Mesodermal cell (in vitro differentiated cells): ENCODE measurements at regions not wholly inside any gene's neighbourhood (a gene's known extent, or its start where the extent isn't known, plus 50 kb on each side); places are given as distances from the start of the nearest gene placed in this dataset.

Experiments
- H3K27ac ChIP-seq: 2 replicates; pipeline ENCODE4 v1.7.0; 2013; ENCODE audit warnings: mild to moderate bottlenecking, low read depth, low read length, moderate library complexity; ENCODE audit not compliant: severe bottlenecking
- H3K36me3 ChIP-seq: 2 replicates; pipeline ENCODE4 v1.7.1; 2013; ENCODE audit warnings: mild to moderate bottlenecking, low read length, moderate library complexity; ENCODE audit not compliant: control insufficient read depth, insufficient read depth
- H3K4me1 ChIP-seq: one replicate; pipeline ENCODE4 v1.7.1; 2013; ENCODE audit warnings: mild to moderate bottlenecking, low read length; ENCODE audit not compliant: insufficient read depth, control insufficient read depth, poor library complexity, severe bottlenecking
- H3K4me3 ChIP-seq: 2 replicates; pipeline ENCODE4 v1.7.0; 2013; ENCODE audit warnings: low read length, control low read depth, mild to moderate bottlenecking; ENCODE audit not compliant: insufficient read depth, poor library complexity, severe bottlenecking; ENCODE audit errors: extremely low read depth
- H3K9me3 ChIP-seq: 2 replicates; pipeline ENCODE4 v1.7.1; 2013; ENCODE audit warnings: mild to moderate bottlenecking, low read length, moderate library complexity; ENCODE audit not compliant: control insufficient read depth
- WGBS, 2 experiments: methylation state at CpG; one replicate each; pipeline ENCODE4 v1.1.5; 2013; ENCODE audit warnings: missing lambda C conversion rate in 2 of 2; ENCODE audit not compliant: insufficient coverage in 2 of 2; 5-methylcytosine and 5-hydroxymethylcytosine counted together

GRCh38 chr13:53788286-53788685 lies 759.7 kb downstream of the OLFM4 start:
- Histone ChIP-seq H3K27ac (no peak overlapping the region), H3K4me3 (no peak overlapping the region), H3K9me3 (no peaks in the 10 kb centered on the region), H3K36me3 (no peaks in the 10 kb centered on the region), H3K4me1 (no peaks in the 10 kb centered on the region)
- 82 to 89% methylated on average over 1 of the region's 3 CpGs for WGBS, 2 experiments

- Histone ChIP-seq H3K4me1 (no peaks in the 10 kb centered on the region), H3K36me3 (no peaks in the 10 kb centered on the region), H3K9me3 (no peaks in the 10 kb centered on the region), H3K4me3 (no peak overlapping the region), H3K27ac (no peak overlapping the region)
- WGBS, 2 experiments, result 85 to 89% methylated on average over 4 of the region's 5 CpGs
Measured at GRCh38 chr13:53800011-53800410, 771.4 kb downstream of the OLFM4 start.

GRCh38 chr13:53807251-53807834 lies 778.7 kb downstream of the OLFM4 start:
- WGBS, 2 experiments, result 100% methylated on average over 1 of the region's 3 CpGs; no CpG with 5 or more reads in 1 of the 2 experiments
- Histone ChIP-seq H3K27ac (no peak overlapping the region), H3K9me3 (no peaks in the 10 kb centered on the region), H3K4me1 (no peaks in the 10 kb centered on the region), H3K4me3 (no peak overlapping the region), H3K36me3 (no peaks in the 10 kb centered on the region)

GRCh38 chr13:53821632-53822031 lies 793.0 kb downstream of the OLFM4 start:
- H3K4me1 ChIP-seq, result no peaks in the 10 kb centered on the region
- 97 to 100% methylated on average over 4 to 9 of the region's 10 CpGs for WGBS, 2 experiments
- H3K4me3 ChIP-seq, result no peak overlapping the region
- no peak overlapping the region for H3K27ac ChIP-seq
- H3K9me3 ChIP-seq, result no peaks in the 10 kb centered on the region
- H3K36me3 ChIP-seq, result no peaks in the 10 kb centered on the region

GRCh38 chr13:53822136-53822535 lies 793.5 kb downstream of the OLFM4 start:
- no peaks in the 10 kb centered on the region for H3K9me3 ChIP-seq
- no peak overlapping the region for H3K27ac ChIP-seq
- WGBS, 2 experiments, result 100% methylated on average over 3 to 4 of the region's 5 CpGs

GRCh38 chr13:53839461-53839860 lies 810.8 kb downstream of the OLFM4 start:
- no peaks in the 10 kb centered on the region for H3K4me1 ChIP-seq
- no peaks in the 10 kb centered on the region for H3K9me3 ChIP-seq
- no peaks in the 10 kb centered on the region for H3K36me3 ChIP-seq
- H3K4me3 ChIP-seq, result no peak overlapping the region
- H3K27ac ChIP-seq, result no peak overlapping the region

More at GRCh38 chr13:53822136-53822535, 793.5 kb downstream of the OLFM4 start:
- Histone ChIP-seq H3K36me3 (no peaks in the 10 kb centered on the region), H3K4me1 (no peaks in the 10 kb centered on the region), H3K4me3 (no peak overlapping the region)

GRCh38 chr13:53844473-53845146 lies 816.0 kb downstream of the OLFM4 start:
- no peaks in the 10 kb centered on the region for H3K9me3 ChIP-seq
- no CpG with 5 or more reads among the region's 6 CpGs for WGBS, 2 experiments
- H3K4me1 ChIP-seq, result no peaks in the 10 kb centered on the region
- no peak overlapping the region for H3K27ac ChIP-seq
- H3K4me3 ChIP-seq, result no peak overlapping the region
- H3K36me3 ChIP-seq, result no peaks in the 10 kb centered on the region

- no peaks in the 10 kb centered on the region for H3K9me3 ChIP-seq
- no peaks in the 10 kb centered on the region for H3K4me1 ChIP-seq
- H3K4me3 ChIP-seq, result no peak overlapping the region
- no peak overlapping the region for H3K27ac ChIP-seq
- WGBS, 2 experiments, result 100% methylated on average over 1 of the region's 2 CpGs
- no peaks in the 10 kb centered on the region for H3K36me3 ChIP-seq
Measured at GRCh38 chr13:53847502-53847901, 818.9 kb downstream of the OLFM4 start.

- Histone ChIP-seq H3K4me1 (no peaks in the 10 kb centered on the region), H3K9me3 (no peaks in the 10 kb centered on the region), H3K36me3 (no peaks in the 10 kb centered on the region), H3K4me3 (no peak overlapping the region), H3K27ac (peak overlapping the region; percentile 26)
- WGBS, 2 experiments, result 62 to 68% methylated on average over 4 of the region's 7 CpGs
Measured at GRCh38 chr13:53848366-53848961, 819.9 kb downstream of the OLFM4 start.

GRCh38 chr13:53854321-53854720 lies 825.7 kb downstream of the OLFM4 start:
- 100% methylated on average over 1 of the region's 4 CpGs; no CpG with 5 or more reads in 1 of the 2 experiments for WGBS, 2 experiments
- Histone ChIP-seq H3K4me3 (no peak overlapping the region), H3K9me3 (no peaks in the 10 kb centered on the region)

More at GRCh38 chr13:53854321-53854720, 825.7 kb downstream of the OLFM4 start:
- H3K36me3 ChIP-seq, result no peaks in the 10 kb centered on the region
- no peaks in the 10 kb centered on the region for H3K4me1 ChIP-seq
- no peak overlapping the region for H3K27ac ChIP-seq
